GM10266 (cell line): ENCODE measurements at regions not wholly inside any gene's neighbourhood (a gene's known extent, or its start where the extent isn't known, plus 50 kb on each side); places are given as distances from the start of the nearest gene placed in this dataset.

Experiments used
- DNase-seq: peaks from one replicate; pipeline ENCODE4 v3.0.0; 2012; ENCODE audit errors: extremely low spot score
- CTCF ChIP-seq: IDR thresholded peaks from 2 replicates; pipeline ENCODE4 v1.5.1; 2012; ENCODE audit warnings: mild to moderate bottlenecking, low read depth; ENCODE audit not compliant: control insufficient read depth, insufficient read depth; ENCODE audit errors: missing control alignments

GRCh38 chr1:87783315-87783714 lies 454.6 kb downstream of the LMO4 start:
- no peak for TF ChIP-seq CTCF
- no peak for DNase-seq

- no peak for TF ChIP-seq CTCF
Measured at GRCh38 chr1:87785386-87785785, 456.7 kb downstream of the LMO4 start.

GRCh38 chr1:87786229-87786628 lies 457.5 kb downstream of the LMO4 start:
- TF ChIP-seq CTCF, result no peak
- no peak for DNase-seq

More at GRCh38 chr1:87785386-87785785, 456.7 kb downstream of the LMO4 start:
- DNase-seq, result no peak

GRCh38 chr1:87786861-87787545 lies 458.3 kb downstream of the LMO4 start:
- no peak for DNase-seq
- TF ChIP-seq CTCF, result no peak

- no peak for TF ChIP-seq CTCF
- DNase-seq, result no peak
Measured at GRCh38 chr1:87787551-87787950, 458.9 kb downstream of the LMO4 start.

GRCh38 chr1:87790756-87791155 lies 462.1 kb downstream of the LMO4 start:
- DNase-seq, result no peak
- TF ChIP-seq CTCF, result no peak

- TF ChIP-seq CTCF, result no peak
Measured at GRCh38 chr1:87791931-87792740, 463.5 kb downstream of the LMO4 start.

More at GRCh38 chr1:87791931-87792740, 463.5 kb downstream of the LMO4 start:
- DNase-seq, result no peak
